A673 (cell line): ENCODE measurements at regions not wholly inside any gene's neighbourhood (a gene's known extent, or its start where the extent isn't known, plus 50 kb on each side); places are given as distances from the start of the nearest gene placed in this dataset.

ENCODE experiments used
- CTCF ChIP-seq: fragments of 300-800, 200-600 bp; sonication (generic); conservative IDR thresholded peaks from 2 replicates; pipeline ENCODE4 v1.5.1; 2017; ENCODE audit warnings: low read depth, mild to moderate bottlenecking, antibody characterized with exemption, low read length, moderate library complexity, mixed read lengths
- EZH2 ChIP-seq: fragments of 200-600 bp; sonication (generic); IDR thresholded peaks from 2 replicates; pipeline ENCODE4 v1.6.1; 2017; ENCODE audit warnings: borderline replicate concordance, low read depth, mild to moderate bottlenecking, mixed read lengths, antibody characterized with exemption, low read length; ENCODE audit not compliant: poor library complexity, severe bottlenecking

DNA sequence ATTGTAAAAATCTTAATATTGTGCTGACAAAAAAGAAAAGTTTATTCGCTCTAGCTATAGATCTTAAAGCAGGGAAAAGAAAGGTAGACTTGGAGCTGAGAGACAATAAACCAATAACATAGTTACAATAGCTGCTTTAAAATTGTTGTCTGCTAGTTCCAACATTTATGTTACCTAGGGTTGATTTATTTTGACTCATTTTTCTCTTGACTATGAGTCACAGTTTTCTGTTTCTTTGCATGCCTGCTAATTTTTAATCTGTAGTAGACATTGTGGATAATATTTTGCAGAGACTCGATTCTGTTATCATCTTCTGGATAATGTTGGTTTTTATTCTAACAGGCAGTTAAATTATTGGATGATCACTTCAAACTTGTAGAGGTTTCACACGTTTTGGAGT is 83.1 kb upstream of the TRPC6 start:
- no peak for TF ChIP-seq CTCF
- TF ChIP-seq EZH2, result no peak
